ENCODE measurements at regions not wholly inside any gene's neighbourhood (a gene's known extent, or its start where the extent isn't known, plus 50 kb on each side); places are given as distances from the start of the nearest gene placed in this dataset.

GRCh38 chr12:94815958-94816357, 165.6 kb upstream of the TMCC3 start:
- TF ChIP-seq EZH2 (IDR thresholded peaks at IDR 0.05; ENCODE audit: low read depth) (no peak), CTCF (conservative IDR thresholded peaks at IDR 0.05) (no peak)
- Histone ChIP-seq H3K9me3 (ENCODE audit: insufficient read depth, low read depth) (peaks cover 19% of the 10 kb centered on the region), H3K27me3 (ENCODE audit: insufficient read depth, low read depth) (no peaks in the 10 kb centered on the region), H3K27ac (no peak overlapping the region), H3K36me3 (ENCODE audit: low read depth) (no peaks in the 10 kb centered on the region), H3K4me3 (no peak overlapping the region), H3K4me1 (replicated peaks; ENCODE audit: insufficient read depth) (no peaks in the 10 kb centered on the region), H3K9me2 (ENCODE audit: insufficient read depth) (no peaks in the 10 kb centered on the region), H3F3A (ENCODE audit: insufficient read depth, low read depth) (no peaks in the 10 kb centered on the region), H3K4me2 (no peak overlapping the region), H2AFZ (no peak overlapping the region), H3K79me2 (ENCODE audit: low read depth) (no peaks in the 10 kb centered on the region), H4K20me1 (ENCODE audit: insufficient read depth) (no peaks in the 10 kb centered on the region)
- no TSS peak for BruUV-seq (replicated peaks)
- POLR2A ChIA-PET (ENCODE audit: unreplicated experiment) = no interaction called here
- intact Hi-C loops (cut with micrococcal nuclease; ENCODE audit: unreplicated experiment) = no loop called here
- CTCF ChIA-PET = no interaction called here
- no peak for DNase-seq

DNA sequence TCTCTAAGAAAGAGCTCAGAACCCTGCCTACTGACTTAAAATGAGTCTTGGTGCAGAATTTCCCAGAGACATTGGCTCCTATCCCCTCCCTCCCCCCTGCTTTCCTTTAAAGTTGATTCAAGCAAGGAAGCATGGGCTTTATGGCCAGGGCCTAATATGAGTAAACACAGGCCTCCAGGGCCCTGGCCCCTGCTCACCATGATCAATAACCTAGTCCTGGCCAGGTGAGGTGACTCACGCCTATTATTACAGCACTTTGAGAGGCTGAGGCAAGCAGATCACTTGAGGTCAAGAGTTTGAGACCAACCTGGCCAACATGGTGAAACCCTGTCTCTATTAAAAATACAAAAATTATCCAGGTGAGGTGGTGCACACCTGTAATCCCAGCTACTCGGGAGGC, 165.1 kb upstream of the TMCC3 start:
- intact Hi-C loops (cut with micrococcal nuclease; ENCODE audit: unreplicated experiment) = no loop called here
- no peaks in the 10 kb centered on the region for H3F3A ChIP-seq (ENCODE audit: insufficient read depth, low read depth)

DNA sequence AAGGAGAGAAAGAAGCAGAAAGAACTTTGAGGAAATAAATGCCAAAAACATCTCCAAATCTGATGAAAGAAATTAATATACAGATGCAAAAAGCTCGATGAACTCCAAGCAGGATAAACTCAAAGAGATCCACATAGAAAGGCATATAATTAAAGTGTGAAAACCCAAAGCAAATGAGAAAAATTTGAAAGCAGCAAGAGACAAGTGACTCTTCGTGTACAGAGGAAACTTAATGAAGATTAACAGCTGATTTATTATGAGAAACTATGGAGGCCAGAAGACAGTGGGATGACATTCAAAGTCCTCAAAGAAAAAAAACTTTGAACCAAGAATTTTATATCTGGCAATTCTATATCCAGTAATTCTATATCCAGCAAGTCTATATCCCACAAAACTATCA, 163.0 kb upstream of the TMCC3 start:
- intact Hi-C loops (cut with micrococcal nuclease; ENCODE audit: unreplicated experiment) = no loop called here
- no peaks in the 10 kb centered on the region for H3K27me3 ChIP-seq (ENCODE audit: insufficient read depth, low read depth)
- no peak for DNase-seq

More for the DNA sequence above, 165.1 kb upstream of the TMCC3 start:
- no peak overlapping the region for H3K27ac ChIP-seq
- TF ChIP-seq EZH2 (IDR thresholded peaks at IDR 0.05; ENCODE audit: low read depth) (no peak), CTCF (conservative IDR thresholded peaks at IDR 0.05) (no peak)
- DNase-seq = no peak
- no peaks in the 10 kb centered on the region for H4K20me1 ChIP-seq (ENCODE audit: insufficient read depth)
- no peaks in the 10 kb centered on the region for H3K36me3 ChIP-seq (ENCODE audit: low read depth)
- no peaks in the 10 kb centered on the region for H3K79me2 ChIP-seq (ENCODE audit: low read depth)
- ChIA-PET CTCF (no interaction called here), POLR2A (ENCODE audit: unreplicated experiment) (no interaction called here)
- no TSS peak for BruUV-seq (replicated peaks)
- H3K9me3 ChIP-seq (ENCODE audit: insufficient read depth, low read depth) = peaks cover 19% of the 10 kb centered on the region
- H2AFZ ChIP-seq = no peak overlapping the region
- H3K9me2 ChIP-seq (ENCODE audit: insufficient read depth) = no peaks in the 10 kb centered on the region
- no peaks in the 10 kb centered on the region for H3K4me1 ChIP-seq (replicated peaks; ENCODE audit: insufficient read depth)
- H3K4me2 ChIP-seq = no peak overlapping the region
- H3K4me3 ChIP-seq = no peak overlapping the region
- no peaks in the 10 kb centered on the region for H3K27me3 ChIP-seq (ENCODE audit: insufficient read depth, low read depth)

More for the DNA sequence above, 163.0 kb upstream of the TMCC3 start:
- no peak for TF ChIP-seq CTCF (conservative IDR thresholded peaks at IDR 0.05)
- TF ChIP-seq EZH2 (IDR thresholded peaks at IDR 0.05; ENCODE audit: low read depth) = no peak
- CTCF ChIA-PET = no interaction called here
- Histone ChIP-seq H2AFZ (no peak overlapping the region), H3K27ac (no peak overlapping the region), H4K20me1 (ENCODE audit: insufficient read depth) (no peaks in the 10 kb centered on the region), H3K4me2 (no peak overlapping the region), H3K9me2 (ENCODE audit: insufficient read depth) (no peaks in the 10 kb centered on the region), H3K4me1 (replicated peaks; ENCODE audit: insufficient read depth) (no peaks in the 10 kb centered on the region), H3K79me2 (ENCODE audit: low read depth) (no peaks in the 10 kb centered on the region), H3F3A (ENCODE audit: insufficient read depth, low read depth) (no peaks in the 10 kb centered on the region), H3K4me3 (no peak overlapping the region), H3K9me3 (ENCODE audit: insufficient read depth, low read depth) (peaks cover 19% of the 10 kb centered on the region), H3K36me3 (ENCODE audit: low read depth) (no peaks in the 10 kb centered on the region)
- POLR2A ChIA-PET (ENCODE audit: unreplicated experiment) = no interaction called here
- BruUV-seq (replicated peaks) = no TSS peak
